ENCODE measurements at regions not wholly inside any gene's neighbourhood (a gene's known extent, or its start where the extent isn't known, plus 50 kb on each side); places are given as distances from the start of the nearest gene placed in this dataset.
A peak's percentile ranks its signal among the peaks of the same experiment; 100 is the strongest.

GRCh38 chr3:120524171-120524923, 71.8 kb upstream of the NDUFB4 start:
- no peak overlapping the region for H3K4me3 ChIP-seq (ENCODE audit: low read depth, low read length)
- TF ChIP-seq CTCF (IDR thresholded peaks at IDR 0.05; ENCODE audit: insufficient read depth, low read length, poor library complexity, severe bottlenecking) = no peak
- peak; percentile 21 for DNase-seq (ENCODE audit: low read depth)
- H3K27me3 ChIP-seq (ENCODE audit: control insufficient read depth, insufficient read depth, low read length) = no peaks in the 10 kb centered on the region
- no peaks in the 10 kb centered on the region for H3K36me3 ChIP-seq (ENCODE audit: control insufficient read depth, insufficient read depth, low read length)

- TF ChIP-seq CTCF (IDR thresholded peaks at IDR 0.05; ENCODE audit: insufficient read depth, low read length, poor library complexity, severe bottlenecking) = no peak
- no peak for DNase-seq (ENCODE audit: low read depth)
- Histone ChIP-seq H3K27me3 (ENCODE audit: control insufficient read depth, insufficient read depth, low read length) (peaks cover 2% of the 10 kb centered on the region), H3K4me3 (ENCODE audit: low read depth, low read length) (no peak overlapping the region), H3K36me3 (ENCODE audit: control insufficient read depth, insufficient read depth, low read length) (no peaks in the 10 kb centered on the region)
Measured at GRCh38 chr3:120516136-120516535, 65.3 kb upstream of the FSTL1 start.

- Histone ChIP-seq H3K27me3 (ENCODE audit: control insufficient read depth, insufficient read depth, low read length) (peaks cover 2% of the 10 kb centered on the region), H3K4me3 (ENCODE audit: low read depth, low read length) (no peak overlapping the region), H3K36me3 (ENCODE audit: control insufficient read depth, insufficient read depth, low read length) (no peaks in the 10 kb centered on the region)
- no peak for TF ChIP-seq CTCF (IDR thresholded peaks at IDR 0.05; ENCODE audit: insufficient read depth, low read length, poor library complexity, severe bottlenecking)
- DNase-seq (ENCODE audit: low read depth) = no peak
Measured at GRCh38 chr3:120512655-120513054, 61.9 kb upstream of the FSTL1 start.

GRCh38 chr3:120506828-120507774, 56.3 kb upstream of the FSTL1 start:
- DNase-seq (ENCODE audit: low read depth) = no peak
- Histone ChIP-seq H3K4me3 (ENCODE audit: low read depth, low read length) (no peak overlapping the region), H3K27me3 (ENCODE audit: control insufficient read depth, insufficient read depth, low read length) (no peaks in the 10 kb centered on the region), H3K36me3 (ENCODE audit: control insufficient read depth, insufficient read depth, low read length) (no peaks in the 10 kb centered on the region)
- peak; percentile 68 for TF ChIP-seq CTCF (IDR thresholded peaks at IDR 0.05; ENCODE audit: insufficient read depth, low read length, poor library complexity, severe bottlenecking)

- H3K4me3 ChIP-seq (ENCODE audit: low read depth, low read length) = no peak overlapping the region
- no peaks in the 10 kb centered on the region for H3K27me3 ChIP-seq (ENCODE audit: control insufficient read depth, insufficient read depth, low read length)
- DNase-seq (ENCODE audit: low read depth) = no peak
- no peak for TF ChIP-seq CTCF (IDR thresholded peaks at IDR 0.05; ENCODE audit: insufficient read depth, low read length, poor library complexity, severe bottlenecking)
- H3K36me3 ChIP-seq (ENCODE audit: control insufficient read depth, insufficient read depth, low read length) = no peaks in the 10 kb centered on the region
Measured at GRCh38 chr3:120506076-120506827, 55.5 kb upstream of the FSTL1 start.
